ENCODE measurements at regions not wholly inside any gene's neighbourhood (a gene's known extent, or its start where the extent isn't known, plus 50 kb on each side); places are given as distances from the start of the nearest gene placed in this dataset.

- no peak for DNase-seq
These were observed 253.6 kb upstream of the XYLT1 start for GRCh38 chr16:17724242-17724898.

GRCh38 chr16:17723531-17724134 lies 252.9 kb upstream of the XYLT1 start:
- DNase-seq: no peak

GRCh38 chr16:17718495-17718894 lies 247.7 kb upstream of the XYLT1 start:
- no peak for DNase-seq

GRCh38 chr16:17705847-17706246 lies 235.1 kb upstream of the XYLT1 start:
- DNase-seq: no peak

- DNase-seq: no peak
These were observed 225.9 kb upstream of the XYLT1 start for GRCh38 chr16:17696616-17697015.

GRCh38 chr16:17692484-17692883 lies 221.7 kb upstream of the XYLT1 start:
- DNase-seq: no peak

GRCh38 chr16:17691899-17692176 lies 221.1 kb upstream of the XYLT1 start:
- DNase-seq: no peak

GRCh38 chr16:17691106-17691898 lies 220.5 kb upstream of the XYLT1 start:
- DNase-seq: no peak

GRCh38 chr16:17685447-17685846 lies 214.7 kb upstream of the XYLT1 start:
- DNase-seq: no peak

GRCh38 chr16:17683281-17683680 lies 212.5 kb upstream of the XYLT1 start:
- no peak for DNase-seq

- no peak for DNase-seq
These were observed 205.4 kb upstream of the XYLT1 start for GRCh38 chr16:17676171-17676570.

GRCh38 chr16:17668386-17668785 lies 197.6 kb upstream of the XYLT1 start:
- DNase-seq: no peak

- DNase-seq: no peak
These were observed 195.5 kb upstream of the XYLT1 start for GRCh38 chr16:17666293-17666692.

GRCh38 chr16:17658881-17659280 lies 188.1 kb upstream of the XYLT1 start:
- DNase-seq: no peak

GRCh38 chr16:17657045-17657444 lies 186.3 kb upstream of the XYLT1 start:
- no peak for DNase-seq

GRCh38 chr16:17654571-17654970 lies 183.8 kb upstream of the XYLT1 start:
- DNase-seq: no peak

- DNase-seq: no peak
These were observed 183.4 kb upstream of the XYLT1 start for GRCh38 chr16:17654142-17654541.

- DNase-seq: no peak
These were observed 177.4 kb upstream of the XYLT1 start for GRCh38 chr16:17647879-17648872.

GRCh38 chr16:17643935-17644334 lies 173.2 kb upstream of the XYLT1 start:
- no peak for DNase-seq

GRCh38 chr16:17641990-17642389 lies 171.2 kb upstream of the XYLT1 start:
- no peak for DNase-seq

- DNase-seq: no peak
These were observed 167.4 kb upstream of the XYLT1 start for GRCh38 chr16:17638134-17638533.

GRCh38 chr16:17635183-17635582 lies 164.4 kb upstream of the XYLT1 start:
- peak; percentile 70 for DNase-seq

Measured in NCI-H2171 (cell line).